Activated T-cell treated with anti-CD3 and anti-CD28 coated beads, Interleukin-2, amount 50 U/mL, for 4 hours (primary cell): ENCODE measurements at regions not wholly inside any gene's neighbourhood (a gene's known extent, or its start where the extent isn't known, plus 50 kb on each side); places are given as distances from the start of the nearest gene placed in this dataset.

ENCODE experiments used
- ATAC-seq, 2 donors: fragments of 200-7000 bp; cut with Tn5 transposase; one replicate each; pipeline ENCODE4 v1.10.0; 2021
- DNase-seq: peaks from one replicate; pipeline ENCODE4 v3.0.0-alpha.2; 2020
- H3K27me3 Mint-ChIP-seq: one replicate; pipeline ENCODE4 v1.8.0; 2021; ENCODE audit warnings: low read depth, mixed read lengths
- H3K36me3 Mint-ChIP-seq: one replicate; pipeline ENCODE4 v1.8.0; 2022; ENCODE audit warnings: mixed read lengths; ENCODE audit not compliant: insufficient read depth
- H3K4me1 Mint-ChIP-seq: one replicate; pipeline ENCODE4 v1.8.0; 2021; ENCODE audit warnings: low read depth, mixed read lengths
- H3K4me3 Mint-ChIP-seq: one replicate; pipeline ENCODE4 v1.8.0; 2021; ENCODE audit warnings: mild to moderate bottlenecking, moderate library complexity, mixed read lengths
- H3K9me3 Mint-ChIP-seq: one replicate; pipeline ENCODE4 v1.8.0; 2021; ENCODE audit warnings: mixed read lengths

- H3K36me3 Mint-ChIP-seq = no peaks in the 10 kb centered on the region
- H3K4me3 Mint-ChIP-seq = no peak overlapping the region
- no peaks in the 10 kb centered on the region for H3K4me1 Mint-ChIP-seq
- no peaks in the 10 kb centered on the region for H3K9me3 Mint-ChIP-seq
- no peak for ATAC-seq
- H3K27me3 Mint-ChIP-seq = peaks cover 14% of the 10 kb centered on the region
- no peak for DNase-seq
Measured at GRCh38 chr1:47569681-47570470, 132.0 kb downstream of the FOXD2 start.

DNA sequence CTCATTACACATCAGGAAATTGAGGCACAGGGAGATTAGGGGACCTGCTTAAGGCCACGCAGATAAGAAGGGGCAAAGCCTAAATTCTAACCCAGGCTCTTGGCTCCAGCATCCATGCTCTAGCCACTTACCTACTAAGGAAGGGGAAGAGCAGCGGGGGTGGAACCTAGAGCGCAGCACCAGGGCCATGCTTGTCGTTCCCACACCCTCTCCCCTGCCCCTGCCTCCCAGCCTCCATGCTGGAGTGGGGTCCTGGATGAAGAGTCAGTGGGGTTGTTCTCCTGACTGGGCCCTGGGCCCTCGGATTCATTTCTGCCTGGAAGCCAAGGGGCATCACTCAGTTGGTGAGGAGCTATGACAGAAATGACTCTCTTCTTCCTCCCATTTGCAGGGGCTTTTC lies 133.3 kb downstream of the FOXD2 start:
- Mint-ChIP-seq H3K9me3 (no peaks in the 10 kb centered on the region), H3K36me3 (no peaks in the 10 kb centered on the region), H3K4me1 (no peaks in the 10 kb centered on the region), H3K27me3 (peaks cover 22% of the 10 kb centered on the region), H3K4me3 (no peak overlapping the region)
- ATAC-seq = no peak
- no peak for DNase-seq

DNA sequence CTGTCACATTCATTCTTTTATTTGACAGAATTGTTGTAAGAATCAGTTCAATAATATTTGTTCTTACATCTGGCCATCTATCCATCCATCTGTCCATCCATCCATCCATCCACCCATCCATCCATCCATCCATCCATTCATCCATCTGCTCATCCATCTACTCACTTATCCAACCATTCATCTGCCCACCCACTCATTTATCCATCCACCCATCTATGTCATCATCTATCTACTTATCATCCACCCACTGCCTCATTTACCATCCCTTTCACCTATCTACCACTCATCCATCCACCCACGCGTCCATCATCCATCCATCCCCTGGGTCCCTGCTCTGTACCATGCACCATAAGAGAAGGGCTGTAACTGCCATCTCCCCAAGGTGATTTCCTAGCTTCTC lies 134.1 kb downstream of the FOXD2 start:
- no peaks in the 10 kb centered on the region for H3K9me3 Mint-ChIP-seq
- no peak for DNase-seq
- H3K36me3 Mint-ChIP-seq = no peaks in the 10 kb centered on the region
- no peak overlapping the region for H3K4me3 Mint-ChIP-seq
- peaks cover 26% of the 10 kb centered on the region for H3K27me3 Mint-ChIP-seq
- no peak for ATAC-seq
- no peaks in the 10 kb centered on the region for H3K4me1 Mint-ChIP-seq

- DNase-seq (no peak), ATAC-seq (no peak)
- peaks cover 34% of the 10 kb centered on the region for H3K27me3 Mint-ChIP-seq
- no peaks in the 10 kb centered on the region for H3K9me3 Mint-ChIP-seq
- H3K4me1 Mint-ChIP-seq = no peaks in the 10 kb centered on the region
- H3K4me3 Mint-ChIP-seq = no peak overlapping the region
- no peaks in the 10 kb centered on the region for H3K36me3 Mint-ChIP-seq
Measured at GRCh38 chr1:47572731-47573430, 135.0 kb downstream of the FOXD2 start.

GRCh38 chr1:47574451-47575165 lies 136.8 kb downstream of the FOXD2 start:
- no peaks in the 10 kb centered on the region for H3K9me3 Mint-ChIP-seq
- ATAC-seq (no peak), DNase-seq (no peak)
- no peak overlapping the region for H3K4me3 Mint-ChIP-seq
- H3K4me1 Mint-ChIP-seq = no peaks in the 10 kb centered on the region
- H3K36me3 Mint-ChIP-seq = no peaks in the 10 kb centered on the region
- H3K27me3 Mint-ChIP-seq = peaks cover 33% of the 10 kb centered on the region

DNA sequence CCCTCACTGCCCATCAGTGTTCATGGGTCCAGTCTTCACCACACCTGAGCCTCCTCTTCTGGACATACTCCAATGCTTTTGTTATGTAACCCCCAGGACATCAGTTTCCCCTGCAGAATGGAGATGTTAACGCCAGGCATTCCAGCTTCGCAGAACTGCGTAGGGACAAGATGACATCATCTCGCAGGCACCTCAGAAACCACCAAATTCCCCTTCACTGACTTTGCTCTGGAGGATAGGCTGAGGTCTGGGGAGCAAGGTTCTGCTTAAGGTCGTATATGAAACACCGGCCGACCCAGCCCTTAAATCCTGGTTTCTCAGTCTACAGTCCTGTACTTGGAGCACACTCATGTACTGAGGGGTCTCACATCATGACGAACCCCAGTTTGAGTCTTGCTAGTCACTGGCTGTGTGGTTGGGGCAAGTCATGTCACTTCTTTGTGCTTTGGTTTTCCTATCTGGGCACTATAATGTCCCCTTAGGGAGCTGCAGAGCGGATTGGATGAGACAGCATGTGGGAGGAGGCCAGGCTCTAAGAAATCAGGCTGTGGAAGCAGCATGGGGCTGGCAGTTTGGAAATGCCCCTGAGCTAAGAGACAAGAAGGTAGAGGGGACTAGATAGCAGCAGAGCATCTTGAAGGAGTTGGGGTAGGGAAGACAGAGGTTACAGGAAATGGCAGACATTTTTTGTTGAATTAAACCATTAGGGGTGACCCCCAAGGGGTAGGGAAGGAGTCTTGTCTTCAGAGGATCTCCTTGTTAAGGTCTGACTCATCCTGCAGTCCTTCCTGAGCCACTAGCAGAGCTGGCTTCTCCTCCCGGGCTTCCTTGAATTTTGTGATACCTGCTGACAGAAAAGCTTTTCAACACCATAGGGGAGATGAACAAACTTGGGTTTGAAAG lies 138.3 kb downstream of the FOXD2 start:
- H3K27me3 Mint-ChIP-seq = peaks cover 27% of the 10 kb centered on the region
- DNase-seq (no peak), ATAC-seq (no peak)
- no peaks in the 10 kb centered on the region for H3K4me1 Mint-ChIP-seq
- no peak overlapping the region for H3K4me3 Mint-ChIP-seq
- H3K9me3 Mint-ChIP-seq = no peaks in the 10 kb centered on the region
- no peaks in the 10 kb centered on the region for H3K36me3 Mint-ChIP-seq

- Mint-ChIP-seq H3K36me3 (no peaks in the 10 kb centered on the region), H3K27me3 (peaks cover 27% of the 10 kb centered on the region), H3K9me3 (no peaks in the 10 kb centered on the region), H3K4me1 (no peaks in the 10 kb centered on the region), H3K4me3 (no peak overlapping the region)
- DNase-seq = no peak
- ATAC-seq = no peak
Measured at GRCh38 chr1:47576758-47577115, 138.9 kb downstream of the FOXD2 start.

DNA sequence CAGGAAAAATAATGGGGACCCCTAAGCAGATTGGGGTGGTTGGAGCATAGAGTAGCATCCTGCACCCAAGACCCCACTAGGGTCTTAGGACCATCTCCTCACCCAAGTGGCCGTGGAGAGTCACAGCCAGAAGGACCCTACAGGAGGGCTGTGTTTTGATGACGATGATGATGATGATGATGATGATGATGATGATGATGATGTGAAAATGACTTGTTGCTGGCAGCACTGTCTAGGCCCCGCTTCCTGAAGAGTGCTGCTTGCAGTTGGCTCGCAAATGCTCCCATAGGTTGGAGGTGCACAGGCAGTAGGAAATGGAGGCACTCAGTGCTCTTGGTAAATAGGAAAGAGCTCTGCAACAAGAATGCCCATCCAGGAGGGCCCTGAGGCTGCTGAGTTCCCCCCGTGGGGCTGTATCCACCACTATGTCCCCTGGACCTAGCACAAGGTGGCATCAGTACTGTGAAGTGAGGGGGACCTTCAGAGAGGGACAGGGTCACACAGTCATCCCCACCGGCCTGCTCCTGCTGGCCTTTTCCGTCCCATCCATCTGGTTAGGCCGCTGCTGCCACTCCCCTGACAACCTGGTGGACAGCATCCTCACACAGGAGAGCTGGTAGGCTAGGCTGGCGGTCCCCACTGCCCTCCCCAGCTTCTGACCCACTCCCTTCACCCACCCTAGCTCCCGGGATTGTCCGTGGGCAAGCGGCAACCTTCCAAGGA lies 139.6 kb downstream of the FOXD2 start:
- ATAC-seq (no peak), DNase-seq (no peak)
- Mint-ChIP-seq H3K4me1 (no peaks in the 10 kb centered on the region), H3K9me3 (no peaks in the 10 kb centered on the region), H3K27me3 (peaks cover 27% of the 10 kb centered on the region), H3K4me3 (no peak overlapping the region), H3K36me3 (no peaks in the 10 kb centered on the region)

- Mint-ChIP-seq H3K4me3 (no peak overlapping the region), H3K27me3 (peaks cover 27% of the 10 kb centered on the region), H3K36me3 (no peaks in the 10 kb centered on the region), H3K4me1 (no peaks in the 10 kb centered on the region), H3K9me3 (no peaks in the 10 kb centered on the region)
- DNase-seq = no peak
- no peak for ATAC-seq
Measured at GRCh38 chr1:47578026-47578720, 140.3 kb downstream of the FOXD2 start.

- DNase-seq (no peak), ATAC-seq (no peak)
- Mint-ChIP-seq H3K4me1 (no peaks in the 10 kb centered on the region), H3K36me3 (no peaks in the 10 kb centered on the region), H3K27me3 (peaks cover 26% of the 10 kb centered on the region), H3K4me3 (no peak overlapping the region), H3K9me3 (no peaks in the 10 kb centered on the region)
Measured at GRCh38 chr1:47578721-47579419, 141.0 kb downstream of the FOXD2 start.

- no peaks in the 10 kb centered on the region for H3K4me1 Mint-ChIP-seq
- DNase-seq = no peak
- no peaks in the 10 kb centered on the region for H3K9me3 Mint-ChIP-seq
- no peak overlapping the region for H3K4me3 Mint-ChIP-seq
- ATAC-seq = no peak
- H3K27me3 Mint-ChIP-seq = peaks cover 31% of the 10 kb centered on the region
- no peaks in the 10 kb centered on the region for H3K36me3 Mint-ChIP-seq
Measured at GRCh38 chr1:47579809-47580208, 142.0 kb downstream of the FOXD2 start.

DNA sequence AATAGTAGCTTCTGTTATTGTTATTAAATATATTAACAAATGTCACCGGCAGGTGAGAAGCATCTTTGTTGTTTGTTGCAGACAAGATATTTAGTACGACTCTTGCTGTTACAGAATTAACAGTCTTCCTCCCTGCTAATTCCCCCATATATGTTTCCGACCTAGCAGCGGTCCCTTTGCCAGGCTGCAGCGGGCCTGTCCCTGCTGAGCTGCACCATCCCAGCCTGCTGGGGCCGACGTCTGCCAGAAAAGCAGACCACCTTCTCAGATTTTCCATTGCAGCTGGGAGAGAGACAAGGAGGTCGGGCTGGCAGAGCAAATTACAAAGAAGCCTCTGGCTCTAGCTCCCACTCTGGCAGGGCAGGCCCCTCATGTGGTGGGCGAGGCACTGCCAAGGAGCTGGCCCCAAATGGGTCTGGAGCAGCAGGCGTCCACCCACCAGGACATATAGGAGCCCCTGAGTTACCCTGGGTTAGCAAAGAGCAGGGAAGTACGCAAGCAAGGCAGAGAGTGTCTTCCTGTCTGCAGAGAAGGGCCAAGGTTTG lies 142.7 kb downstream of the FOXD2 start:
- no peaks in the 10 kb centered on the region for H3K9me3 Mint-ChIP-seq
- no peak overlapping the region for H3K4me3 Mint-ChIP-seq
- H3K36me3 Mint-ChIP-seq = no peaks in the 10 kb centered on the region
- no peaks in the 10 kb centered on the region for H3K4me1 Mint-ChIP-seq
- no peak for DNase-seq
- peaks cover 32% of the 10 kb centered on the region for H3K27me3 Mint-ChIP-seq
- ATAC-seq = no peak
